ENCODE measurements at regions not wholly inside any gene's neighbourhood (a gene's known extent, or its start where the extent isn't known, plus 50 kb on each side); places are given as distances from the start of the nearest gene placed in this dataset.
A peak's percentile ranks its signal among the peaks of the same experiment; 100 is the strongest.
"Not testable (repeated sequence)": the region's sequence is repeated elsewhere in the genome, so short reads cannot be mapped to it uniquely, and the experiment has no call there.

GRCh38 chr5:100043475-100043874, 491.7 kb upstream of the FAM174A start:
- no peak for DNase-seq (ENCODE audit: low spot score)

DNA sequence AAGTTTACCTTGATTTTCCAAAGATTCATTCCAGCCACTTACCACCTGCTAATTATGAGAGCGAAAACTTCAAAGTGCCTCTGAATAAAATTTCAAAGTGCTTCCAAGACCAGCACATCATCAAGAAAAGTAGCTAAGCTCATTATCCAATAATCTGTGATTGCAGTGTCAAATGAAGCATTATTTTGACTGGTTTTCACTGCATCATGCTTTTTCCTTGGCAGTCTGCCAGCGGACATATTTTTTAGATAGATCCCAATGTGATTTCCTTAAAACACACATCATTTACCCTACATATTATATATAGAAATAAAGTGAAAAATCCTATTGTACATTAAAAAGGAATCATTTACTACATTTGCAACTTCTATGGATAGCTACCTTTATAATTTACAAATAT, 508.6 kb upstream of the FAM174A start:
- DNase-seq (ENCODE audit: low spot score): no peak

- no peak for DNase-seq (ENCODE audit: low spot score)
These were observed 511.6 kb upstream of the FAM174A start for GRCh38 chr5:100023536-100023935.

- DNase-seq (ENCODE audit: low spot score): no peak
These were observed 517.5 kb upstream of the FAM174A start for GRCh38 chr5:100017520-100018262.

- DNase-seq (ENCODE audit: low spot score): not testable (repeated sequence)
These were observed 521.9 kb upstream of the FAM174A start for GRCh38 chr5:100013305-100013704.

GRCh38 chr5:100011160-100011559, 524.0 kb upstream of the FAM174A start:
- not testable (repeated sequence) for DNase-seq (ENCODE audit: low spot score)

- DNase-seq (ENCODE audit: low spot score): no peak
These were observed 530.2 kb upstream of the FAM174A start for GRCh38 chr5:100004969-100005368.

- no peak for DNase-seq (ENCODE audit: low spot score)
These were observed 536.9 kb upstream of the FAM174A start for GRCh38 chr5:99998319-99998718.

DNA sequence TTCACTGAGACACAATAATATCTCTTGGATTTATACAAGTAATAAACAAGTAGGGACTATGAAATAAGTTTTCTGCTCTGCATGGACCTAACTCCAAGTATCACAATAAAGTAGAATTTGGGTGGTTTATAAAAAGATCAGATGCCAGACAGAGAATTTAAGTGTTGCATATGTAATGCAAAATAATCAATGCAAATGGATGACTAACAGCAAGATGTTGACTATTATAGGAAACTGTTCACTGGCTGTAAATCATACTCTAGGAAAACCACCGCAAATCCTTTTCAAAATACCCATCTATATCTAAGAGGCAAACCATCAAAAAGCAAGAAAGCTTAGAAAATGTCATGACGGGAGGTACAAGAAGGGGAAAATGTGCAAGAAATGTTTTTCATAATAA, 539.8 kb upstream of the FAM174A start:
- DNase-seq (ENCODE audit: low spot score): no peak

- no peak for DNase-seq (ENCODE audit: low spot score)
These were observed 561.4 kb upstream of the FAM174A start for GRCh38 chr5:99973779-99974178.

GRCh38 chr5:99955962-99956361, 579.2 kb upstream of the FAM174A start:
- DNase-seq (ENCODE audit: low spot score): no peak

- no peak for DNase-seq (ENCODE audit: low spot score)
These were observed 580.2 kb upstream of the FAM174A start for GRCh38 chr5:99955006-99955405.

GRCh38 chr5:99949969-99950524, 585.1 kb upstream of the FAM174A start:
- DNase-seq (ENCODE audit: low spot score): no peak

DNA sequence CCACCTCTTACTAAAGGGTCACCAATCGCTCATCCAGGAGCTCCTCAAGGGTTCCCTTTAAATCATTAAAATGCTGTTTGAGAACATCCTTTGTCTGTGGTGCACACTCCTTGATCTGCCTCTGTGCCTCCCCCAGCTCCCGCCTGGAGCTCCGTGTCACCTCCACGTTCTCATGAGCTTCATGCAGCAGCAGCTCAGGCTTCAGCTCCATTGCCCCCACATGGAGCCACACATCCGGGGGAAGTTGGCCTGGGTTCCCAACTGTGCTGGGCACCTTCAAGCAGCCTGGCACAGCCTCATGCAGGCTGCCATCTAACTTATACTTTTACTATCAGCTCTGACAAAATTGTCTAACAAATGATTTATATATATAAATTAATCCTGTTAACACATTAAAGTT, 585.8 kb upstream of the FAM174A start:
- no peak for DNase-seq (ENCODE audit: low spot score)

DNA sequence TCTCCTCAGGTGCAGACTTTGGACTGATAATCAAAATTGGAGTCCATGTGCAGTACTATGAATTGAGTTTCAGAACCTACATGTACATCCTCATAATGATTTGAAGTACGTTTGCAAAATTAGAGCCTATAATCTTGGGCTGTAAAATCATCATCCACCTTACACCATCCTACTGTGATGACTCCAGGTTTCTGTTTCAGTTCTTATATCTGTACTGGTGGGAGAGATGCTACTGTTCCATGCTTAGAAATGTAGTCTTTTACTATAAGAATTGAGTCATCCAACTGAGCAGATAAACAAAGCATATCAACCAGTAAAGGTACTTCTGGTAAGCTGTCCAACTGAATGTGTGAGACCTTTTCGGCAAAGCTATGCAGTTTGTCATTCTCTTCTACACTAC, 586.3 kb upstream of the FAM174A start:
- DNase-seq (ENCODE audit: low spot score): no peak

DNA sequence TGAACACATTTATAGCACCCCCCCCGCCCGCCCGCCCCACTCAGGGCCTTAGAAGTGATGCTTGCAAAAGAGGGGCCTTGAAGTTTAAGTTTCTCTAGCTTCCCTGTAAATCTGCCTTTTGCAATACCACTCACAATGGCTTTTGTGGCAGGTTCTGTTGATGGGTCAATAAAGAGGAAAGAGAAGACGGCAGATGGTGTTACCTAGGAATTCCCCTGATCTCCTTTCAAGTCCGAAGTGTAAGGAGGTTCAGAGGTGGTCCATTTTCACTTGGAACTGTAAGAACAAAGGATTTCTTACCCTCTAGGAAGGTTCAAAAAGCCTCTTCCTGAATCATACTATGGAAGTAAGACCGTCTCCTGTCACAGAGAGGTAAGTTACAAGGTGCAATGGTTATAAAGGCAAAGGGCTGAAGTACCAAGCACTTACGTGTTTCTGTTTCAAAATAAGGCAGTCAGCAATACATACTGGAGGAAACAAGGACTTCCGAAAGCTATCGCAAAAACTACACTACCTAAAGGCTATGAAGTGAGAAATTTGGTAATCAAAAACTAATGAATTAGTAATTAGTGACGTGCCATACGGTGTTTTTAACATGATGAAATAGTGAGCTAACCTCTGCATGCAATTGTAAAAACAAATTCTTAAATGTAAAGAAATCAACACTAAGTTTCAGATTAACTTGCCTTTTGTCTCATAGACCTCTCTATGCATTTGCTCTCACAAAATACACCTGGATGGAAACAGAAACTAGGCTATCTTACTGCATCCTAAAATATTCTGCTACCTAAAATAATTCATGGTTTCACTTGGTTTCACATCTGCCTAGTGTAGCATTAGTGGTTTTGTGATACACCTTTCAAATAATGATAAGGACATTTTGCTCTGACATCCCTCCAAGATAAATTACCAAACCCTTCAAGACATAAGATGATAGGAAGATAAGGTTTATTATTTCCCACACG, 589.4 kb upstream of the FAM174A start:
- no peak for DNase-seq (ENCODE audit: low spot score)

DNA sequence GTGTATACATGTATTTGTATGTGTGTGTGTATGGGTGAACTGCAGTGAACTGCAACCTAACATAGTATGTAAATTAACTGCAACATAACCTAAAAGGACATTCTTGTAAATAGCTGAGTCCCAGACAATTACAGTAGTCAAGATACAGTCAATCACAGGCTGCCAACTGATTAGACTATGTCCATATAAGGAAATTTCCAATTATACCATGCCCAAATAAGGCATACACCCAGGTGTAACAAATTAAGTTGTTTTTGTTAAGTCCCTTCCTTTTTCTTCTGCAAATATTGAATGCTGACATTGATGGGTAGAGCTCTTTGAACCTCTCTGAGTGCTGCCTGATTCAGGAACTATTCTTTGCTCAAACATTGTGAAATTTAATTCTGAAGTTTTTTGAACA, 594.6 kb upstream of the FAM174A start:
- no peak for DNase-seq (ENCODE audit: low spot score)

DNA sequence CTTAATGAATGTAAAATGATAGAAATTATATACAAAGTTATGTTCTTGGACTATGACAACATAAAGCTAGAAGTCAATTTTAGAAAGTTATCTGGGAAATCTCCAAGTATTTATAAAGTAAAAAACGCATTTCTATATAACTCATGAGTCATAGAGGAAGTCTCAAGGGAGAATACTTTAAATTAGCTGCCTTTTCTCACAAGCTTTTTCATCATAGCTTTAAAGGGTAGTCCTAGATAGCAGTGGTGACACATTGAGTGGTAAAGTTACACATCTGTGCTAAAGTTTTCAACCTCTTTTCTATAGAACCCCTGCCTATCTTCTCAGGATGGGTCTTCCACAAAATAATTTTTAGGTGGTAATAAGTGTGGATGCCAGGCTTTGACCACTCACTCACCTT, 598.3 kb upstream of the FAM174A start:
- DNase-seq (ENCODE audit: low spot score): no peak

DNA sequence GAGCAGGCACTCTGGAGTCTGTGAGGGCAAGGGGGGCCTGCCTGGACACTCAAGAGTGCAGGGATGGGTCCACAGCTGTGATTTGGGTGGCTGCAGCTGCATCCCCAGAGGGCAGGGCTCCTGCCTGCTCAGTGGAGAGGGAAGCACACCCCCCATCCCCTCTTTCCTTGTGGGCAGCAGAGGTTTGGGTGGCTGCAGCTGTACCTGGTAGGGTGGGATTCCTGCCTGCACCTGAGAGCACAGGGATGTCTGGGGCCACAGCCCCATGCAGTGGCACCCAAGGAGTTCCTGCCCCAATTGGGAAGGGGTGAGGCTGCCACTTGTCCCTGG, 605.4 kb upstream of the FAM174A start:
- no peak for DNase-seq (ENCODE audit: low spot score)

DNA sequence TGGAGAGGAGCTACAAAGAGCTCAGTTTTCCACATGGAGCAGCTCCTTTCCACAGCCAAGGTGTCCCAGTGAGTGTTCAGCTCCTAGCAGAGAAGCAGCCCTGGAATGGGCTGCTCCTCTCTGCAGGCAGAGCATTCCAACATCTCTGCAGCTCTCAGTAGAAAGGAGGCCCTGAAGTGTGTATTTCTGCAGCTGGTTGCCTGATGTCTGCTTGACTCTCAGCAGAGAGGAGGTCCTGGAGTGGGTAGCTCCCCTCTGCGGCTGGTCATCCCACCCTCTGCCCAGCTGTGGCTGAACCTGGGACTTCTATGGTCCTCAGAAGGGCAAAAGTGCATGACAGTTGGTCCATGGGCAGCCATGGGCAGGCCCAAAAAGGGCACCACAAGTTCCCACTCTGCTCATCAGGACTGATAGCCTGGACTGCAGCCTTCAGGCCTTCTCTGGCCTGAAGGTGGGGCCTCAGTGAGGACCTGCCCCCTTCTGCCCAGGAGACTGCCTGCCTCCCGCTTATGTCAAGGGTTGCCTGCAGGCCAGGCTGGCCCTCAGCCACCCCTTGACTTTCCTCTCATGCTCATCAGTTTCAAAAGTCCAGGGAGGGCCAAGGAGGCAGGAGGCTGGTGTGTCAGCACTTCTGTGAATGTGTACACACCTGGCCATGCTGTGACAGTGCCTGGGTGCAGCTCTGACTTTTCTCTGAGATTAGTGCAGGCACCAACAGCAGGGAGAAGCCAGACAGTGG, 605.9 kb upstream of the FAM174A start:
- DNase-seq (ENCODE audit: low spot score): peak; percentile 62

DNA sequence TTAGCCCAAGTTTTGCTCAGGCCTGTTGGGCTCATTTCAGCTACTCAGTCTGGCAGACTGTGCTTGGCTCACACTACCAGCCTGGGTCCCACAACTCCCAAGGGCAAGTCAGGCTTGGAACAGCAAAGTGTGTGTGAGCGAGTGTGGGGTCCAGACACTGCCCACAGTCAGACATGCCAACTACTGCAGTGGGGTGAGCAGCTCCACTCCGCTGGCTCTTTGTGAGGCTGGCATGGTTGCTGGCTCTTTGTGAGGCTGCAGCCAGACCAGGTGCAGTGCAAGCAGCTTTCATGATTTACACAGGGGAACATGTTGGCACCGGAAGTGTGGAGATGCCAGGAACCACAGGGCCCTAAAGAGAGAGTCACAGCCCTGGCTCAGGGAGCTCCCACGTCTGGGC, 606.7 kb upstream of the FAM174A start:
- DNase-seq (ENCODE audit: low spot score): peak; percentile 60

DNA sequence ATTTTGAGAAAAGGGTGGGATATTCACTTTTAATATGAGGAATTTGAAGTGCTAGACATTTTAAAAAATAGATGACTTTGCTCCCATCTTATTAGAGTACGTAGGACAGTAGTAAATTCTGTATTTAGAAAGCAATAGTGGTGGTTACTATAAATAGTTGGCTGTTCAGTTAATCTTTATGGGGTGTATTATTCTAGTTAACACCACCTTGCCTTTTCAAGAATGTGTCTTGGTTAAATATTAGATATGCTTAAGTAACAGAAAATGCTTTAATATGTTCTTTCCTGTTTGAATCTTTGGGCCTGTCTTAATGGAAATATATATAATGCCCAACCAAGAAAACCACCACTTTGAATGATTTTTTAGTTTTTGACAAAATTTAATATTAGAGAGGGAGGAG, 608.7 kb upstream of the FAM174A start:
- no peak for DNase-seq (ENCODE audit: low spot score)
